Omental fat pad (tissue), 3 donors: ENCODE measurements at regions not wholly inside any gene's neighbourhood (a gene's known extent, or its start where the extent isn't known, plus 50 kb on each side); places are given as distances from the start of the nearest gene placed in this dataset.

Source experiments
- ATAC-seq: fragments of 150-250 bp; one replicate; pipeline ENCODE4 v1.9.1; 2016; ENCODE audit warnings: mild to moderate bottlenecking, moderate library complexity; ENCODE audit not compliant: low FRiP score
- DNase-seq: peaks from one replicate; pipeline ENCODE4 v3.0.0-alpha.2; 2019; ENCODE audit warnings: low spot score
- CTCF ChIP-seq, 3 donors: fragments of 450-650 bp; IDR thresholded peaks; one replicate each; pipeline ENCODE4 v1.5.1; 2016 to 2017; ENCODE audit warnings: antibody characterized with exemption in 3 of 3, mild to moderate bottlenecking in 3 of 3, moderate library complexity in 2 of 3

GRCh38 chr15:95737060-95737459 lies 593.4 kb upstream of the NR2F2 start:
- DNase-seq (no peak), ATAC-seq (no peak)
- TF ChIP-seq CTCF (IDR thresholded peaks at IDR 0.05), result no peak

- no peak for DNase-seq
- no peak for TF ChIP-seq CTCF (IDR thresholded peaks at IDR 0.05)
- no peak for ATAC-seq
Observed at GRCh38 chr15:95739131-95739530, 591.4 kb upstream of the NR2F2 start.

- no peak for TF ChIP-seq CTCF (IDR thresholded peaks at IDR 0.05)
- DNase-seq, result no peak
- ATAC-seq, result no peak
Observed at GRCh38 chr15:95741830-95742229, 588.7 kb upstream of the NR2F2 start.

- no peak for ATAC-seq
- DNase-seq, result no peak
- TF ChIP-seq CTCF (IDR thresholded peaks at IDR 0.05), result no peak
Observed at GRCh38 chr15:95742256-95742655, 588.2 kb upstream of the NR2F2 start.

GRCh38 chr15:95742836-95743235 lies 587.7 kb upstream of the NR2F2 start:
- no peak for TF ChIP-seq CTCF (IDR thresholded peaks at IDR 0.05)
- no peak for ATAC-seq
- DNase-seq, result no peak

- ATAC-seq, result no peak
Observed at GRCh38 chr15:95757171-95757570, 573.3 kb upstream of the NR2F2 start.

GRCh38 chr15:95758451-95758850 lies 572.0 kb upstream of the NR2F2 start:
- DNase-seq, result no peak
- no peak for ATAC-seq
- TF ChIP-seq CTCF (IDR thresholded peaks at IDR 0.05), result no peak

More at GRCh38 chr15:95757171-95757570, 573.3 kb upstream of the NR2F2 start:
- no peak for TF ChIP-seq CTCF (IDR thresholded peaks at IDR 0.05)
- no peak for DNase-seq
